Fibroblast of lung (primary cell): ENCODE measurements at regions not wholly inside any gene's neighbourhood (a gene's known extent, or its start where the extent isn't known, plus 50 kb on each side); places are given as distances from the start of the nearest gene placed in this dataset.

Source experiments
- DNase-seq, 2 donors: peaks; one replicate each; pipeline versions ENCODE4 v3.0.0 to v3.0.0-alpha.2; 2010; ENCODE audit warnings: low read depth in 2 of 2
- H2AFZ ChIP-seq: 2 replicates; pipeline ENCODE4 v1.5.1; 2012; ENCODE audit warnings: low read length, control low read depth, inconsistent platforms
- H3K27ac ChIP-seq: 2 replicates; pipeline ENCODE4 v1.5.1; 2011; ENCODE audit warnings: low read length, control low read depth; ENCODE audit not compliant: insufficient read depth
- H3K27me3 ChIP-seq: 2 replicates; pipeline ENCODE4 v1.5.1; 2011; ENCODE audit warnings: mild to moderate bottlenecking, low read length; ENCODE audit not compliant: control insufficient read depth, insufficient read depth
- H3K36me3 ChIP-seq: 2 replicates; pipeline ENCODE4 v1.5.1; 2011; ENCODE audit warnings: low read length; ENCODE audit not compliant: control insufficient read depth, insufficient read depth
- H3K4me1 ChIP-seq: 2 replicates; pipeline ENCODE4 v1.5.1; 2011; ENCODE audit warnings: low read length; ENCODE audit not compliant: control insufficient read depth, insufficient read depth; ENCODE audit errors: extremely low read depth
- H3K4me2 ChIP-seq: 2 replicates; pipeline ENCODE4 v1.5.1; 2011; ENCODE audit warnings: low read length, control low read depth; ENCODE audit not compliant: insufficient read depth; ENCODE audit errors: extremely low read depth
- H3K4me3 ChIP-seq, 4 experiments: fragments of 200-600 bp in 1 of 4; sonication (generic) in 1 of 4; replicated peaks in 1 of 4; 2 replicates each; pipeline ENCODE4 v1.5.1; 2011 to 2016; ENCODE audit warnings: low read length in 4 of 4, low read depth in 3 of 4, mild to moderate bottlenecking in 3 of 4, control low read depth in 2 of 4, inconsistent platforms in 1 of 4, mixed read lengths in 1 of 4; ENCODE audit not compliant: insufficient read depth in 1 of 4; ENCODE audit errors: control extremely low read depth in 1 of 4
- H3K79me2 ChIP-seq: 2 replicates; pipeline ENCODE4 v1.5.1; 2012; ENCODE audit warnings: mild to moderate bottlenecking, low read length, inconsistent platforms; ENCODE audit not compliant: control insufficient read depth, insufficient read depth
- H3K9ac ChIP-seq: 2 replicates; pipeline ENCODE4 v1.5.1; 2011; ENCODE audit warnings: mild to moderate bottlenecking, low read length, control low read depth; ENCODE audit not compliant: insufficient read depth
- H3K9me3 ChIP-seq: 2 replicates; pipeline ENCODE4 v1.5.1; 2012; ENCODE audit warnings: low read depth, low read length; ENCODE audit not compliant: control insufficient read depth, insufficient read depth
- H4K20me1 ChIP-seq: 2 replicates; pipeline ENCODE4 v1.5.1; 2011; ENCODE audit warnings: low read length; ENCODE audit not compliant: control insufficient read depth, insufficient read depth; ENCODE audit errors: extremely low read depth
- EZH2 ChIP-seq: IDR thresholded peaks from 2 replicates; pipeline ENCODE4 v1.5.1; 2012; ENCODE audit warnings: low read length, control low read depth, mild to moderate bottlenecking; ENCODE audit errors: missing control alignments
- TF ChIP-seq, protein P1 (sequence below), 2 donors: IDR thresholded peaks in 1 of 2; conservative IDR thresholded peaks in 1 of 2; 1 replicate in 1 of 2; 2 replicates in 1 of 2; pipeline ENCODE4 v1.5.1; 2011 to 2012; ENCODE audit warnings: low read length in 2 of 2, control low read depth in 1 of 2, inconsistent platforms in 1 of 2, low read depth in 1 of 2, mild to moderate bottlenecking in 1 of 2

- no peak overlapping the region for H3K4me2 ChIP-seq
- no peak overlapping the region for H3K9ac ChIP-seq
- no peak overlapping the region for H3K4me3 ChIP-seq
- H2AFZ ChIP-seq, result no peak overlapping the region
- no peaks in the 10 kb centered on the region for H3K79me2 ChIP-seq
- H3K27me3 ChIP-seq, result no peaks in the 10 kb centered on the region
- peak; percentile 57 to 85 for DNase-seq
- no peaks in the 10 kb centered on the region for H3K9me3 ChIP-seq
- no peak for TF ChIP-seq EZH2
- TF ChIP-seq, protein P1, sequence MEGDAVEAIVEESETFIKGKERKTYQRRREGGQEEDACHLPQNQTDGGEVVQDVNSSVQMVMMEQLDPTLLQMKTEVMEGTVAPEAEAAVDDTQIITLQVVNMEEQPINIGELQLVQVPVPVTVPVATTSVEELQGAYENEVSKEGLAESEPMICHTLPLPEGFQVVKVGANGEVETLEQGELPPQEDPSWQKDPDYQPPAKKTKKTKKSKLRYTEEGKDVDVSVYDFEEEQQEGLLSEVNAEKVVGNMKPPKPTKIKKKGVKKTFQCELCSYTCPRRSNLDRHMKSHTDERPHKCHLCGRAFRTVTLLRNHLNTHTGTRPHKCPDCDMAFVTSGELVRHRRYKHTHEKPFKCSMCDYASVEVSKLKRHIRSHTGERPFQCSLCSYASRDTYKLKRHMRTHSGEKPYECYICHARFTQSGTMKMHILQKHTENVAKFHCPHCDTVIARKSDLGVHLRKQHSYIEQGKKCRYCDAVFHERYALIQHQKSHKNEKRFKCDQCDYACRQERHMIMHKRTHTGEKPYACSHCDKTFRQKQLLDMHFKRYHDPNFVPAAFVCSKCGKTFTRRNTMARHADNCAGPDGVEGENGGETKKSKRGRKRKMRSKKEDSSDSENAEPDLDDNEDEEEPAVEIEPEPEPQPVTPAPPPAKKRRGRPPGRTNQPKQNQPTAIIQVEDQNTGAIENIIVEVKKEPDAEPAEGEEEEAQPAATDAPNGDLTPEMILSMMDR (conservative IDR thresholded peaks at IDR 0.05 in 1 of 2, IDR thresholded peaks at IDR 0.05 in 1 of 2; ENCODE audit: low read depth in 1 of 2, low read length in 2 of 2), result no peak
- no peaks in the 10 kb centered on the region for H3K36me3 ChIP-seq
- H4K20me1 ChIP-seq, result no peaks in the 10 kb centered on the region
- no peak overlapping the region for H3K27ac ChIP-seq
- no peaks in the 10 kb centered on the region for H3K4me1 ChIP-seq
These were observed 270.7 kb downstream of the FBXW7 start for GRCh38 chr4:152265149-152265621.

DNA sequence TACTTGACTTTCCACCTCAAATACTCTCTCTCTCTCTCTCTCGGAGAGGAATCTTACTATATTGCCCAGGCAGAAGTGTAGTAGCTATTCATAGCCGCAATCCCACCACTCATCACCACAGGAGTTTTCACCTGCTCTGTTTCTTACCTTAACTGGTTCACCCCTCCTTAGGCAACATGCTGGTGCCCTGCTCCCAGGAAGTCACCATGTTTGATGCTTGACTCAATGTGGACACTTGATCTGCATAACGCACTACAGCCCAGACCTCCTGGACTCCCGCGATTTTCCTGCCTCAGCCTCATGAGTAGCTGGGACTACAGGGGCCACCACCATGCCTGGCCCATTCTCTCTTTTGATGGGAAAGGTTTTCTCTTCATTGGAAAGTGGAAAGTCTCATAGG, 271.8 kb downstream of the FBXW7 start:
- no peak overlapping the region for H3K4me3 ChIP-seq

DNA sequence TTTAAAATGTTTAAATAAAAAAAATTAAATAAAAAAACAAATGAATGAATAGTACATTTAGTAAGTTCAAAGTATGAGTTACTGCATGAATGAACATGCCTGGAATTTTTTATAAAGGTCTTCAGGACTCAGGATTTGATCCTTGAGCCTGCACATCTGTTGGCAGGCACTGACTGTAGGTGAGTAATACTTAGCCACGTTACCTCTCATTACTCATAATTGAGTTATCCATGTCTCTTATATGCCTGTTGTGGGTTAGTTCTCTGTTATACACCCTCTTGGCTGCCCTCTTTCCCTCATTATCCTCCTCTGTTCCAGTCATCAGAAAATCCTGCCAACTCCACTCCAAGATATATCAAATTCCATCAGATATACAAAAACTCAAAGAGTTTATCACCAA, 276.0 kb downstream of the FBXW7 start:
- H3K36me3 ChIP-seq, result no peaks in the 10 kb centered on the region
- no peaks in the 10 kb centered on the region for H3K79me2 ChIP-seq
- H3K4me2 ChIP-seq, result no peak overlapping the region
- DNase-seq, result peak; percentile 7 to 93
- H4K20me1 ChIP-seq, result no peaks in the 10 kb centered on the region
- no peaks in the 10 kb centered on the region for H3K27me3 ChIP-seq
- H3K4me3 ChIP-seq, result no peak overlapping the region
- H3K9me3 ChIP-seq, result no peaks in the 10 kb centered on the region
- H2AFZ ChIP-seq, result no peak overlapping the region
- H3K4me1 ChIP-seq, result no peaks in the 10 kb centered on the region
- TF ChIP-seq, protein P1 (conservative IDR thresholded peaks at IDR 0.05 in 1 of 2, IDR thresholded peaks at IDR 0.05 in 1 of 2; ENCODE audit: low read depth in 1 of 2, low read length in 2 of 2), result no peak
- TF ChIP-seq EZH2, result no peak
- no peak overlapping the region for H3K27ac ChIP-seq
- no peak overlapping the region for H3K9ac ChIP-seq

More for the DNA sequence above, 271.8 kb downstream of the FBXW7 start:
- no peaks in the 10 kb centered on the region for H3K4me1 ChIP-seq
- no peak overlapping the region for H3K9ac ChIP-seq
- no peaks in the 10 kb centered on the region for H3K79me2 ChIP-seq
- H3K4me2 ChIP-seq, result no peak overlapping the region
- TF ChIP-seq, protein P1 (conservative IDR thresholded peaks at IDR 0.05 in 1 of 2, IDR thresholded peaks at IDR 0.05 in 1 of 2; ENCODE audit: low read depth in 1 of 2, low read length in 2 of 2), result no peak
- no peak for TF ChIP-seq EZH2
- no peaks in the 10 kb centered on the region for H3K9me3 ChIP-seq
- H2AFZ ChIP-seq, result no peak overlapping the region
- H3K27me3 ChIP-seq, result no peaks in the 10 kb centered on the region
- DNase-seq, result no peak
- no peak overlapping the region for H3K27ac ChIP-seq
- H3K36me3 ChIP-seq, result no peaks in the 10 kb centered on the region
- no peaks in the 10 kb centered on the region for H4K20me1 ChIP-seq
